HG02938 (cell line): ENCODE measurements at regions not wholly inside any gene's neighbourhood (a gene's known extent, or its start where the extent isn't known, plus 50 kb on each side); places are given as distances from the start of the nearest gene placed in this dataset.
"Not testable (repeated sequence)": the region's sequence is repeated elsewhere in the genome, so short reads cannot be mapped to it uniquely, and the experiment has no call there.

Experiments used
- ATAC-seq: cut with Tn5 transposase; IDR thresholded peaks from one replicate; pipeline ENCODE4 v1.9.1; 2021; ENCODE audit warnings: mild to moderate bottlenecking, moderate library complexity; ENCODE audit not compliant: unreplicated experiment

DNA sequence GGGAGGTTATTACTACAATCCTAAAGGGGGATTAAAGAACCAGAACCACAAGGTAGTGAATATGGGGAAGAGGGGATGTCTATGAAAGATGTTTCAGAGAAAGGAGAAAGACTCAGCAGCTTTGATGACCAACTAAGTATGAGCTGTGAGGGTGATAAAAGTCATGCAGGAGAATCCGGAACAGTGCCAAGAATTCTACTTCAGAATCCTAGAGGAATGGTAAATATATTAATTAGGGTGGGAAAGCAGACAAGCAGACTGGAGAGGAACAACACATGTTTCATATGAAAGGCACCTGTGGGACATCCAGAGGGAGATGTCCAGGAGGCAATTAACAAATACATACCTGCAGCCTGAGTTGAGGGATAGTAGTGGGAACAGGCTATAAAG is 642.2 kb upstream of the DIPK2B start:
- no peak for ATAC-seq

- ATAC-seq, result no peak
Observed at GRCh38 chrX:45842207-45842925, 641.7 kb upstream of the DIPK2B start.

GRCh38 chrX:45840411-45840950 is 639.8 kb upstream of the DIPK2B start:
- ATAC-seq, result no peak

GRCh38 chrX:45830343-45830742 is 629.7 kb upstream of the DIPK2B start:
- ATAC-seq, result no peak

GRCh38 chrX:45824471-45824870 is 623.8 kb upstream of the DIPK2B start:
- no peak for ATAC-seq

GRCh38 chrX:45823536-45823935 is 622.9 kb upstream of the DIPK2B start:
- no peak for ATAC-seq

- ATAC-seq, result no peak
Observed at GRCh38 chrX:45822124-45822523, 621.4 kb upstream of the DIPK2B start.

- no peak for ATAC-seq
Observed at GRCh38 chrX:45818913-45819312, 618.2 kb upstream of the DIPK2B start.

GRCh38 chrX:45815441-45815840 is 614.8 kb upstream of the DIPK2B start:
- ATAC-seq, result no peak

GRCh38 chrX:45811326-45811725 is 610.6 kb upstream of the DIPK2B start:
- no peak for ATAC-seq

- ATAC-seq, result no peak
Observed at GRCh38 chrX:45807572-45808425, 607.1 kb upstream of the DIPK2B start.

DNA sequence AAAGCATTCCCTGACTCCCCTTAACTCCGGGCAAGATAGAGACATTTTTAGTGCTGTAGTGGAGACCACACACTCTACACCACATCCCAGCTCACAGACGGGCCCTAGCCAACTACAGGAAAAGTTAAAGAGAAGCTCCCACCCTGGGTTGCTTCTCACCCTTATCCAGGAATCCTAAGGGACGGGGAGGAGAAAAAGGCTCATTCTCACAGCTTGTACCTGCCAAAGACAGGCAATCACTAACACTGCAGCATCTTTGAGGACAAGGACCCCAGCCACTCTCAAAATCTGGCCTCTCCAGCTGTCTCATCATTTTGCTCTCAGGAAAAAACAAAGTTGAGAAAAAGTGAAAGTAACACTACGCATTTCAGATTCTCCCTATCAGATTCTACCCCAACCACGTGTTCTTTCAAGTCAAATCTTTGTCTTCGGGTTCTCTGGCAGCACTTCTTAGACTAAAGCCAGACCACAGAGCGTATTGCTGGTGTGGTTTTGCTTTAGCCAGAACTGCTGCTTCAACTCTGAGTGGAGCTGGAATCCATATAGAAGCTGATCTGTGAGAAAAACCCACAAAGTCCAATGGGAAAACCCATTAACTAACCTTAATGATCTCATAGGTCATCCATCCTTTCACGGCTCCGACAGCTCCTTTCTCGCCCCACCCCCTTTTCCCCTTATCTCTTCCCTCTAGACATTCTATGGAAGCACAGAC is 605.9 kb upstream of the DIPK2B start:
- ATAC-seq, result peak; percentile 78

GRCh38 chrX:45804276-45804675 is 603.6 kb upstream of the DIPK2B start:
- no peak for ATAC-seq

GRCh38 chrX:45803383-45803921 is 602.8 kb upstream of the DIPK2B start:
- ATAC-seq, result no peak

GRCh38 chrX:45801554-45801953 is 600.9 kb upstream of the DIPK2B start:
- no peak for ATAC-seq

GRCh38 chrX:45800746-45801453 is 600.2 kb upstream of the DIPK2B start:
- not testable (repeated sequence) for ATAC-seq

DNA sequence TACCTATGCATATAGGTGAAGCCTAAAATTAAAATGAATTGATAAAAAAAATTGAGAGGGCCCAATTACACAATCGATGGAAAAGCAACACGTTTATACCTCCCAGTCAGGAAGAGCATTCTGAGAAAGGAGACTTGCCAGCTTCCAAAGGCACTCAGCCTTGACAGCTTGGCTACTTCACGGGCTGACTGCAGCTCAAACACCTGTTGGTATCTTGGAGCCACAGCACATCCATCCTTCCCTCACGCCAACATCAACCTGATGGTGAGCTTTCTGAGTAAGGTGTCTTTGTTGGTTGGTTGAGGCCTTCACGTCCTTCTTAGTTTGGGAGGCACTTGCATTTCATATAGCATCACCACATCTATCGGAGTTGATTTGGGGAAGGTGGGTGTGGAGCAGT is 598.9 kb upstream of the DIPK2B start:
- ATAC-seq, result no peak

GRCh38 chrX:45795546-45795945 is 594.9 kb upstream of the DIPK2B start:
- ATAC-seq, result no peak

DNA sequence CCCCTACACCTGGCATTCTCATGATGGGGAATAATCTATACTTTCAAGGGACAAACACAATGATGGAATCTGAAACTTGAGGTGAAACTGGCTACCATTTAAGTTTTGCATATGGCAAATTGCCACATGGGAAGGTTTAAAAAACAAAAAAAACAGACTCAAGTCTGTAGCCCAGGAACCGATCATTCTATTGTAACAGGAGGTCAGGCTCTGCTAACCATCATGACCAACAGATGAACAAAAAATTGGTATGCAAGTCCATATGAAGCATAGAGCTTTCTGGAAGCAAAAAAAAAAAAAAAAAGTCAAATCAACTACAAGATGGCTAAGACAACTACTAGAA is 594.3 kb upstream of the DIPK2B start:
- ATAC-seq, result no peak

DNA sequence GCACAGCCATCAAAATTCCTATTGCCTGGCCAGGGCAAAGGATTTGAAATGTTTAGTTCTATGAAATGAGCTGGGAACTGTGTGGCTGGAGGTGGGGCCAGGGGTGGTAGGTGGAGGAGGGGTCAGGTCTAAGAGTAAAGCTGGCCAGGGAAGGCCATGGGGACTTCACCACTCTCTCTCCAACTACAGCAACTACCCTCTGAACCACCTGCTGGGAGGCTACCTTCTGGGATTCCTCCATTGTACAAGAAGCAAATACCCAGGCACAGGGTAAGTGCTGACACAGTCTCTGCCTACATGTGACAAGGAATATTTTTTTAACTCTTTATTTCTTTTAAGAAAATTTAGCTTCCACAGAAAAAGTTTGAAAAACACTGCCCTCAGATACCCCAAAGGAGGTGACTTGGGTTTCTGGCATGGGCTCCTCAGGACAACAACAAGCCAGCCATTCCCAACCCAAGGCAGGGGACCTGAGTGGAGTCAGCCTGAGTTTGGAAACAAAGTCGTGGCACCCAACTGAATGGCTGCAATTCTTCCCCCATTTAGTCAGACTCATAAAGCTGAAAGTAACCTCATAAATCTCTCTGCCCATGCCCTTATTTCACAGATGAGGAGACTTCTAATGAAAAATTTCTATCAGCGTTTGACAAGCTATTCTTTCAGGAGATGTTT is 593.8 kb upstream of the DIPK2B start:
- no peak for ATAC-seq
